ENCODE measurements at regions not wholly inside any gene's neighbourhood (a gene's known extent, or its start where the extent isn't known, plus 50 kb on each side); places are given as distances from the start of the nearest gene placed in this dataset.
A peak's percentile ranks its signal among the peaks of the same experiment; 100 is the strongest.

DNA sequence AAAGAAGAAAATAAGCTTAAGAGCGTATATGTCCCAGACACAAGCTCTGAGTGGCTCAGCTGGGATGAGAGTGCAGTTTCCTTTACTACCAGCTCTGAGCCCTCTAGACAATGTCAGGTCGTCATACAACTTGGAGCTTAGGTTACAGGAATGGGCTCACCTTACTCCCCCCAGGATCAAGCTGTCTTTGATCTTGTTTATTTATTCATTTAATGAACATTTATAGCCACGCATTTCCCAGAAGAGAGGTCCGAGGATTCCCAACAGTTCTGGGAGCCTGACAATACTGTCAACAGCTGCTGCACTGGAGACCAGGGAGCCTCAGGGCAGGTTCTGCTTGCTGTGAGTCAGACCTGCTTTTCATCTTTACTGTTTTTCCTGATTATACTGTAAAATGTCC is 378.9 kb downstream of the PLPP3 start:
- Histone ChIP-seq H3K36me3 (no peaks in the 10 kb centered on the region), H3K27me3 (no peaks in the 10 kb centered on the region), H3K9me3 (no peaks in the 10 kb centered on the region), H3K4me1 (peaks cover 6 to 35% (median 19%) of the 10 kb centered on the region in 3 donors), H3K27ac (peak overlapping the region in 1 of 4 donors; percentile 22), H3K4me3 (no peak overlapping the region)
- no peak for DNase-seq
- TF ChIP-seq CTCF (IDR thresholded peaks at IDR 0.05), result no peak
- TF ChIP-seq POLR2A (IDR thresholded peaks at IDR 0.05), result no peak
- intact Hi-C loops (cut with DNase I), result no loop called here
- WGBS, 2 donors, result 26 to 46% methylated on average over 4 of the region's 4 CpGs

GRCh38 chr1:56199956-56200355 is 379.4 kb downstream of the PLPP3 start:
- Histone ChIP-seq H3K36me3 (no peaks in the 10 kb centered on the region), H3K4me1 (peaks cover 6 to 35% (median 19%) of the 10 kb centered on the region in 3 donors), H3K4me3 (no peak overlapping the region), H3K27ac (no peak overlapping the region), H3K27me3 (no peaks in the 10 kb centered on the region), H3K9me3 (no peaks in the 10 kb centered on the region)
- WGBS, 2 donors, result 85 to 87% methylated on average over 1 of the region's 1 CpG
- TF ChIP-seq POLR2A (IDR thresholded peaks at IDR 0.05) (no peak), CTCF (IDR thresholded peaks at IDR 0.05) (no peak)
- intact Hi-C loops (cut with DNase I), result no loop called here
- DNase-seq, result no peak

DNA sequence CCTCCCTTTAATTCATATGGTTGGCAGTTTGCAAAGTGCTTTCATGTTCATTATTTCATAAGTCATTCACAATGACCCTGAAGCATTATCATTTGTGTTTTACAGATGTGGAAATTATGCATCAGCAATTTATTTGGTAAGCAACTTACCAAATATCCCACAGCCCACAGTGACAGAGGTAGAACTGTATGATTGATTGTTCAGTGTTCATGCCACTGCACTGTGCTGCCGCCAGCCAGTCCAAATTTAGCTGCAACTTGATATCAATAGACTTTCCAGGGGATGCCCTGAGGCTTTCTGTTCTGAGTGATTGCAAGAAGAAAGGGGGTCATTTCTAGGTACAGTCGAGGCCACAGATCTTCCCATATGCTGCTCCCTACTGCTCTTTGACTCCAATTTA is 380.3 kb downstream of the PLPP3 start:
- Histone ChIP-seq H3K4me3 (no peak overlapping the region), H3K4me1 (peaks cover 6 to 35% (median 19%) of the 10 kb centered on the region in 3 donors), H3K9me3 (no peaks in the 10 kb centered on the region), H3K27me3 (no peaks in the 10 kb centered on the region), H3K27ac (no peak overlapping the region), H3K36me3 (no peaks in the 10 kb centered on the region)
- intact Hi-C loops (cut with DNase I), result no loop called here
- 40 to 43% methylated on average over 2 of the region's 2 CpGs for WGBS, 2 donors
- TF ChIP-seq CTCF (IDR thresholded peaks at IDR 0.05) (no peak), POLR2A (IDR thresholded peaks at IDR 0.05) (no peak)
- no peak for DNase-seq

DNA sequence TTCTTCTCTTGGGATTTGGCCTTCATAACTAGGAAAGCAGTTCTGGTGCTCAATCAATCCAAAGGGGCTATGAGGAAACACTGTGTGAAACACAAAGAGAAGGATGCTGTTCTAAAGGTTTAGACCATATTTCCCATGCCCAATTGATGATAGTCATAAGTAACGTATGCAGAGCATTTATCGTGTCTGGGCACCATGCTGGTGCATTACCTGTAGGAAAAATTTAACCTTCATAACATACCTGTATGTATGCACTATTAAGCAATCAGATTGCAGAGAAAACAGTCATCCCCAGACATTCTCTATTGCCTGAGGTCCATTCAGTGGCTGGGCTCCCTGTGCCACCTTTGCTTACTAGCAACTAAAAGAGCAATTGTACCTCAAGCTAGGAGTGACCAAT is 381.4 kb downstream of the PLPP3 start:
- Histone ChIP-seq H3K27ac (no peak overlapping the region), H3K4me1 (peaks cover 6 to 28% (median 16%) of the 10 kb centered on the region in 3 donors), H3K9me3 (no peaks in the 10 kb centered on the region), H3K36me3 (no peaks in the 10 kb centered on the region), H3K27me3 (no peaks in the 10 kb centered on the region), H3K4me3 (no peak overlapping the region)
- 66 to 91% methylated on average over 2 of the region's 2 CpGs for WGBS, 2 donors
- no peak for DNase-seq
- intact Hi-C loops (cut with DNase I), result no loop called here
- TF ChIP-seq CTCF (IDR thresholded peaks at IDR 0.05), result no peak
- no peak for TF ChIP-seq POLR2A (IDR thresholded peaks at IDR 0.05)

- no peak for TF ChIP-seq CTCF (IDR thresholded peaks at IDR 0.05)
- no peak for TF ChIP-seq POLR2A (IDR thresholded peaks at IDR 0.05)
- no peak for DNase-seq
- peaks cover 6 to 24% (median 7%) of the 10 kb centered on the region in 3 donors for H3K4me1 ChIP-seq
- intact Hi-C loops (cut with DNase I), result no loop called here
- H3K4me3 ChIP-seq, result no peak overlapping the region
- no peaks in the 10 kb centered on the region for H3K36me3 ChIP-seq
- WGBS, 2 donors, result 58 to 92% methylated on average over 2 of the region's 2 CpGs
- no peak overlapping the region for H3K27ac ChIP-seq
- no peaks in the 10 kb centered on the region for H3K9me3 ChIP-seq
- no peaks in the 10 kb centered on the region for H3K27me3 ChIP-seq
Measured at GRCh38 chr1:56196839-56197238, 382.5 kb downstream of the PLPP3 start.
